Right hindlimb (tissue), 1 donor: ENCODE measurements at regions not wholly inside any gene's neighbourhood (a gene's known extent, or its start where the extent isn't known, plus 50 kb on each side); places are given as distances from the start of the nearest gene placed in this dataset.

Source experiments
- DNase-seq: peaks from one replicate; pipeline ENCODE4 v3.0.0-alpha.2; 2018

DNA sequence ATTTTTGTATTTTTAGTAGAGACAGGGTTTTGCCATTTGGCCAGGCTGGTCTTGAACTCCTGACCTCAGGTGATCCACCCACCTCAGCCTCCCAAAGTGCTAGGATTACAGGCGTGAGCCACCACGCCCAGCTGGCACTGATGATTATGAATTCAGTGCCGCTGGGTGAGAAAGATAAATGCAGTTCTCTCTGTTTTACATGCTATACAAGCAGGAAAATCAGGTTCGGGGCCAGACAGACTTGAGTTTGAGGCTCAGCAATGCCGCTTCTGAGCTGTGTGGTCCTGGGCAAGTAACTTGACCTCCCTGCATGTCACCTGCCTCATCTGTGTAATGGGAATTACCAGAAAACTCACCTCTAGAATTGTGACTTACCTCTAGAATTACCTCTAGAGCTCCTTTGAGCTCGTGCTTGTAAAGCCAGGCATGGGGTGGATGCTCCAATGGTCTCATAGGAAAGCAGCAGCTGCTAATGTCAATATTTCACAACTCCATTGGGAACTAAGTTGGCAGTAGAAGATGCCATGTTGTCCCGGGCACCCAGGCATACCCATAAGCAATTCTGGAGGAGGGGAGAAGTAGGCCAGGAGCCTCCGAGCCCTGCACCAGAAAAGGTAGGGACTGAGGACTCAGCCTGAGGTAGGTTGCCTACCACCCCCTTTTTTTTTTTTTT is 119.8 kb upstream of the SLC25A33 start:
- DNase-seq = no peak

DNA sequence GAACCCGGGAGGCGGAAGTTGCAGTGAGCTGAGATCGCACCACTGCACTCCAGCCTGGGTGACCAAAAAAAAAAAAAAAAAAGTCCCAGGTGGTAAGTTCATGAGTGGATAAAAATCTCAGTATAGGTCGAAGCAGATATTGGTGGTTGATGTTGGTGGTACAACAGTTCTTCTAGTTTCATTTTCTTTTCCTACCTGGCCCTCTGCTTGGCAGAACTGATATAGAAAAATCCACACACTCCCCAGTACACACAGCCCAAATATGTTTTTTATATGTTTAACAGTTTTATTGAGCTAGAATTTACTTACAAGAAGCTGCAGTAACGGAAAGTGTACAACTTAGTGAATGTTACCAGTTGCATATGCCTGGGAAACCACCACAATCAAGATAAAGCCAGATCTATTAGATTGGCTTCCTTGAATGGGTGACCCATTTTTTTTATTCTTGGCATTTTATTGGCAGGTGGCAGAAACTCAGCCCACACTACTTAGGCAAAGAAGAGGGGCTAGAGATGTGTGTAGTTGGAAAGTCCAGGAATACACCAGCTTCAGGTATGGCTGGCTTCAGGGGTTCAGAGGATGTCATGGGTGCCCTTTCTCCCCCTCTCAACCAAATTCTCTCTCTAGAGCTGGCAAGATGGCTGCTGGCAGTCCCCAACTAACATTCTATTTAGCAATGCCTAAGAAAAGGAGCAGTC is 118.3 kb upstream of the SLC25A33 start:
- no peak for DNase-seq

DNA sequence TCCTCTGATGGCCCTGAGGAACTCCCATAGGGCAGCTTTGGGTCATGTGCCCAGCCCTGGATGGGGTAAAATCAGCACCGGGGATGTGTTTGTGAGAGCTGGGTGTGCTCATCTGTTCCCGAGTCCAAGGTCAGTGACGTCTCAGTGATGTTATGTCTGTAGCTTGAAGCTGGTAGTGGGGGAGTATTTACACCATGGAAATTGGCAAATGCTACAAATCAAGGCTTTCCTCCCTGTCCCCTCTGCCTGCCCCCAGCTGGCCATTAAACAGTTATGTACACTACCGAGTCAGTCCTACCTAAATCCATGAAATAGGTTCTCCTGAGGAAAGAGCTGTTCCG is 117.8 kb upstream of the SLC25A33 start:
- DNase-seq = no peak

DNA sequence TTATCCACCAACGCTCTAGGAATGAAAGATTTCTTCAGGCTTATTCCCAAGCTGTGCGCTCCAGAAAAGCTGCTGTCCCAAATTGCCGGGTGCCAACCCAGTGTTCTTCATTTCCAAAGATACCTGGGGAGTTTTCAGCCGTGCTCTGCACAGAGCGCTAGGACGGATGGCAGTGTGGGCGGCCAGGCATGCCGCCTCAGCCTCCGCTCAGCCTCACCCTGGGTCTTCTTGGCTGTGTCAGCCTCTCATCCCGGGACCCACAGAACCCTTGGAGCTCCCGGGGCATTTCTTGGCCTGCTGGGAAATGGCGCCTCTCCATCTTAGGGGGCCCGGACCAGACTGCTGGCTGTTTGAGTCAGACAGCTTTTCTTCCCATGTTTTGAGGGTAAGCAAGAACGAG is 116.9 kb upstream of the SLC25A33 start:
- no peak for DNase-seq

DNA sequence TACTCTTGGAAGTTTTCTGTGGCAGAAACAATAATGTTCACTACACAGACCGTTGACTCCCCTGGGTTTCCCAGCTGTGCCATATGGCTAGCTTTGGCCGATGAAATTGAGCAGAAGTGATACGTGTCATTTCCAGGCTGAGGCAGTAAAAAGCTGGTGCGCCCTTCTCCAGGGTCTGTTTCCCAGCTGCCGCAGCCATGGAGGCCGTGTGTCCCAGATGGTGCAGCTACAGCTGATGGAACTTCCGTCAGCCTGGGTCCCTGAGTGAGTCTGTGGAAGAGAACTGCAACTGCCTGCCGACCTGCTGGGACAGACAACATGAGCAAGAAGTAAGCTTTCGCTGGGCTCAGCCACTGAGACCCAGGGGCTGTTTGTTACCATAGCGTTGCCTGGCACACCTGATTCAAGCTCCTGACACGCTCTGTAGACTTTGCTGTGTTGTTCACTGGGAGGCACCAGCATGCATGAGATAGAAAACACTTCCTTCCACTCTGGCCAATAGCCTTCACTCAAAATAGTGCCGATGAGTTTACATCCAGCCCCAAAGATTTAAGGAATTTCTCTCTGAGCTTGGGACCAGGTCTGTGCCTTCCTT is 116.3 kb upstream of the SLC25A33 start:
- no peak for DNase-seq

DNA sequence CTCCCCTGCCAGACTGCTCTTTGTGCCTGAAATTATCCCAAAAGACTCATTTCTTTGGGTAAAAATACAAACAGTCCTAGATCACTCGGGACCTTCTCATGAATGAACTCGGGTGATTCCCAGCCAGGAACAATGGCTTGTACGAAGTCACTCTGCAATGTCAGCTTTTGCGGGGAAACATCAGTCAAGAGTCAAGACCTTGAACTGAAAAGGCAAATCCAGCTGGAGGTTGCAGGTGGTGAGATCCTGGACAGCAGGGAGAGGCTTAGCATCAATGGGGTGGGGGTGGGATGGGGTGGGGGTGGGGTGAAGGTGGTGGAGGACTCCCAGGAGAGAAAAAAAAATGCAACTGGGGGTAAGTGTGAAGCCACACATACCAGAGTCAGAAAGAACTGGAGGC is 115.0 kb upstream of the SLC25A33 start:
- no peak for DNase-seq

DNA sequence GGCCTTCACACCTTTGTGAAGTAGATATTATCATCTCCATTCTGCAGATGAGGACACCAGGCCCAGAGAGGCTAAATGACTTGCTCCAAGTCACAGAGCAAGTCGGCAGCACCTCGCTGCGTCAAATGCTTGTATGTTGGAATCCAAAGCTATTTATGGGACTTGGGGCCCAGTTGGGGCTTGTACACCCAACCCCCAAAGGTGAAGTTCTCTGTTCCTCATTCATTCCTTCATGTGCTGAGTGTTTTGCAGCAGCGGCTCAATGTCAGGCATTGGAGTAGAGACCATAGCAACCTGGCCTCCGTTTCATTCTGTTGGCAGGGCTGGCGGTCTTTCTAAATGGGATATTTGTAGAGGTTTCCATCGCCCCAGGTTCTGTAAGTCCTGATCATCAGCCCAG is 113.4 kb upstream of the SLC25A33 start:
- DNase-seq = no peak

DNA sequence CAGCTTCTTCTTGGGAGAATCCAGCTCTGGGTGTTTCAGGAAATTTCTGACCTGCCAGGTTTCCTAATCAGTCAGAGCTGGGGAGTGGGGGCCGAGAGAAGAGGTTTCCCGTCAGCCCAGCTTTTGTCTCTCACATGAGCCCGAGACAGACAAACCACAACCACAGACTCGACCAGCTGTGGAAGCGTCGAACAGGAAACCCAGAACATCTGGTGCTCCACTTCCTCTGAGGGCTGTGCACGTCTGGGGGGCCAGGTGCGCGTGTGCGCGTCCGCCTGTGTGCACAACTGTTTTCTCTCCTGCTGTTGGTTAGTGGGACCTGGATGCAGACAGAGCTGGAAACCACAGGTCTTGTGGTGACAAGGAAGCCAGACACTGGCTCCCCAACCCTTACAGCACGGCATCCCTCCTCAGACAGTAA is 113.0 kb upstream of the SLC25A33 start:
- DNase-seq = no peak

DNA sequence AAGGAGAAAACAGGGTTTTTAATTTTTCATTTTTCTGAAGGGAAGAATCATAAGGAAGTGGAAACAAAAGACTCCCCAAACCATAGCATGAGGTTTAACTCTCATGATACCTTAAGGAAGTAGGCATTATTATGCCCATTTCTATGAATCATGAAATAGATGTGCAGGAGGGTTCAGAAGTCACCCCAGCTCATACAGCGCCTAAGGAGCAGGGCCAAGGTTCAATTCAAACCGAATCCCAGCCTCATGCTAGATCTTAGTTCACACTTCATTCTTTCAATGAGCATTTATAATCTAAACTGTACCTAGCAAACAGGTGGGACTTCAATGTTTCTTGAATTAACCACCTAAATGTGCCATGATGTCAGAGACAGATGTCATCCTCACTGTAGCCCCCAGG is 111.9 kb upstream of the SLC25A33 start:
- no peak for DNase-seq

DNA sequence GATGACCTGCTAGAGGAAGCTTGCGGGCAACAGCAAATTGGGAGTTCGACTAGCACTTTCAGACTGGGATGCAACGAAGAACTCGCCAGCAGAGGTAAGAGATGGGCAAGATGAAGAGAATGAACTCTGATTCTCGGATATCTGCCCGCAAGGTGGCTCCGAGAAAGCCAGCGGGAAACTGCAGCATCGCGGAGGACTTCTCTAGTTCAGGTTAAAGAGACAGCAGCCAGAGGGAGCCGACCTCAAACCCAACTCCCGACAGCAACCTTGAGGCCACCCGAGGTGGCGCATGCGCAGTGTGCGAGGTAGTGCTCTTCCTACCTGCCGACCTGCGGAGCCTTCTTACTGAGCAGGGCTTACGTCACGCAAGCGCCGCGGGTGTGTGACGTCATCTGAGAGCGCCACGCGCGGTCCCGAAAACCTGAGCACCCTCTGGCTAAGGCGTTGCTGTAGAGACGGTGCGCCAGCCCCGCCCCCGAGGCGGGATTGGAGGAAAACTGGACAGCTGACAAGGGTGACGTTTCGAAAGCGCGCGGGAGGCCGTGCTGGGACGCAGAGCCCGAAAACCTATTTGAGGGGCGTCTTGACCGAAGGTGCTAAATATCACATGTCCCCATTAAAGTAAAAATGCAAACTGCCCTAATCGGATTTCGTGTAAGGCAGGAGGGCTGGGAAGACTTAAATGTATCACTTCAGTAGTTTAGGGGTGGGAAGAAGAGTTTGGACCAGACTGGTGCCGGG is 110.5 kb upstream of the SLC25A33 start:
- peak; percentile 99 for DNase-seq

DNA sequence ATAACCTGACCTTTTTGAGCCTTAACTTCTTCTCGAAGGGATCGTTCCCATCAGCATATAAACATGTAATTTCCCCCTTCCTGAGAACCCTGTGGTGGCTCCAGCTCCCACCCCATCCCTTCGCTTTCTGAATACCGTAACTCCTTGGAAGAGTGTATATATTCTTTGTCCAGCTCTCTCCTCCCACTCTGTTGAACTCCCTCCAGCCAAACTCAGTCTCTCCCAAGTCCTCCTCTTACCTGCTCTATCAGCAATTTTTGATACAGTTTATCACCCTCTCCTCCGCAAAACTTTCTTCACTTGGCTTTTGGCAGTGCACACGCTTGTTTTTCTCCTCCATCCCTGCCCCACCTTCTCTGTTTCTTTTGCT is 109.9 kb upstream of the SLC25A33 start:
- no peak for DNase-seq

DNA sequence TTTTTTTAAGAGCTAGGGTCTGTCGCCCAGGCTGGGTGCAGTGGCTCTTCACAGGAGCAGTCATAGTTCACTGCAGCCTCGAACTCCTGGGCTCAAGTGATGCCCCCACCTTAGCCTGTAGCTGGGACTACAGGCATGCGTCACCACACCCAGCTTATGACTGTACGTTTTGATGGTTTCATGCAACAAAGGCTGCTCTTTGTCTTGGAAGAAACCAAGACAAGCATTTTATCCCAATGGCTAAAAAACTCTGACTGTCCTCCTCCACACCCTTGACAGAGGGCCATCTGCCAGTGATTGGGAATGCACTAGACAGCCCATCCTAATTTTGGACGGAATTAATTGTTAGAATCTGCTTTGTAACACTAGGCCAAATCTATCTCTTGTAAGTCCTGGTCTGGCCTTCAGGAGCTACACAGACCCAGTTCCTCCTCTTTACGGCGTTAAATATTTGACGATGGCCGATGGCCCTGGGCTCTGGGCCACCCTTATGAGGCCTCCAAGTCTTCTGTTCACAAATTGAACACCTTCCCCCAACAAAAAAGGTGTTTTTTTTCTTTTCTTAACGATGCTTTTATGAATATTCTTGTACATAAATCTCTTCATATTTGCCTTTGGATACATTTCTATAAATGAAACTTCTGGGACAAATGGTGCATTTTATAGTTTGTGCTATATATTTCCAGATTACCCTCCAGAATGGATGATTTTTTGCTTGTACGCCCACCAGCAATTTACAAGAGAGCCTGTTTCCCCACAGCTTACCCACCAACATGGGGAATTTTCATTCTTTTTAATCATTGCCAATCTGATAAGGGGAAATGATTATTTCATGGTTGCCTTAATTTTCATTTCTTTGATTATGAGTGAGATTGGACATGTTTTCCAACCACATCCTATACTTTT is 104.8 kb upstream of the SLC25A33 start:
- no peak for DNase-seq

DNA sequence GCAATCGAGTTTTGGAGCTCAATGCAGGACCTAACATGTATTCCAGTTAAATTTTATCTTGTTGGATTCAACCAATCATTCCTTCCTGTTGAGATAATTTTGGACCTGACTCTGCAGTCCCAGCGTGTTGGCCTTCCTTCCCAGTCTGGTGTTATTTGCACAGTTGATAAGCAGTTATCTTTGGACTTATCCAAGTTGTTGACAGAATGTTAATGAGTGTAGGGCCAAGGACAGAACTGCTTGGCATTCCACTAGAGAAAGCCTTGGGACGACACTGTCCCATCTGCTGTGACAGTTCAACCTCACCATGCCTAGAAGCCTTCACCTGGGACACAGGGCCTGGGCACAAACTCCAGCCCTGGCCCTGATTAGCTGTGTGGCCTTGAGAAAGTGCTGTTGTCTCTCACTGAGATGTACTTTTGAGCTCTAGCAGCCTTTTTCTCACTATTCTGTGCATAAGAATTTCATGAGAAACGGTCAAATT is 104.1 kb upstream of the SLC25A33 start:
- no peak for DNase-seq

DNA sequence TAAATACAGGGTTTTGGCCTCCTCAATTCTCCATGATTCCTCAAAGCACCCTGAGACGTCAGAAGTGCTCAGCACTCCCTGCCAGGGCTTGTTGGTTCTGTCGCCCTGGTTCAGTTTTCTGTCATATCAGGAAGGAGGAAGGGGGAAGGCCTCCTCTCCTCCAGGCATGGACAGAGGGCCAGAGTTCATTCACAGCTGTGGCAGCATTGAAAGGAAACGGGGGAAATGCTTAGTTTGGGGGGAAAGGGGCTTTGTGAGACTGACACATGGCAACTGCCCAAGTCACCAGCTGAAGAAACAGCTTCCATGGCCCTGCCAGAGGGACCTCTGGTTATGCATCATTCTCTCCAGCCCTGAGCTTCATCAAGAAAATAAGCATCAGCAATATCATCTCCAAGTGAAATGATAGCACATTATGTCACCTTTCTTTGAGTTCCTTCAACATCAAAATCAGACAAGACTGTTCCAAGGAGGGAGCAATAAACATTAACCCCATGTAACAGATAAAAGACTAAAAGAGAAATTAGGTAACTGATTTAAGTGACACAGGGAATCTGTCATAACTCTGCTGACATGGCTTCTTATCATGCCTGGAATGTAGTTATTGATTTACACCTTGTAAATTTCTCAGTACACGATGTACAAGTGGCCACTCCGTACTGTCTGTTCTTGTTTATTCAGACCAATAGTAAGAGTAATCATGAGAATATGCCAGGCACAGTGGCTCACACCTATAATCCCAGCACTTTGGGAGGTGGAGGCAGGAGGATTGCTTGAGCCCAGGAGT is 103.2 kb upstream of the SLC25A33 start:
- no peak for DNase-seq

DNA sequence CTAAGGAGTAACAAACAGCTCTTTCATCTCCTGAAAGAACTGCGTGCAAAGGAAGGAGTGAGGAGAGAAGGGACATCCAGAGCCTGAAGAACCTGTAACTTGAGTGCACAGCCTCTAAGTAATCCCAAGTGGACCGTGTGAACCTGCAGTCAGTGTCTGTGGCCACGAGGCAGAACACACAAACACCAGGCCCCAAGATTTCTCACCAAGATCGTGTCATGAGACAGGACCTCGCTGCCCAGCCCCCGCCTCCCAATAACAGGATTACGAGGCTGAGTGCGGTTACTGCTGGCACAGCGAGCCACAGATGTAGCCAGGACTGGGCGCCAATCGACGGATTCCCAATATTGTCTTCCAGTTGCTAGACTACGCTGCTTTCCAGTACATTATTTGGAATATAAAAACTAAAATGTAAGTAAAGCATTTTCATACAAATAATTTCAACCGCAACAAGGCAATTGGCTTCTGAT is 101.3 kb upstream of the SLC25A33 start:
- peak; percentile 88 for DNase-seq

DNA sequence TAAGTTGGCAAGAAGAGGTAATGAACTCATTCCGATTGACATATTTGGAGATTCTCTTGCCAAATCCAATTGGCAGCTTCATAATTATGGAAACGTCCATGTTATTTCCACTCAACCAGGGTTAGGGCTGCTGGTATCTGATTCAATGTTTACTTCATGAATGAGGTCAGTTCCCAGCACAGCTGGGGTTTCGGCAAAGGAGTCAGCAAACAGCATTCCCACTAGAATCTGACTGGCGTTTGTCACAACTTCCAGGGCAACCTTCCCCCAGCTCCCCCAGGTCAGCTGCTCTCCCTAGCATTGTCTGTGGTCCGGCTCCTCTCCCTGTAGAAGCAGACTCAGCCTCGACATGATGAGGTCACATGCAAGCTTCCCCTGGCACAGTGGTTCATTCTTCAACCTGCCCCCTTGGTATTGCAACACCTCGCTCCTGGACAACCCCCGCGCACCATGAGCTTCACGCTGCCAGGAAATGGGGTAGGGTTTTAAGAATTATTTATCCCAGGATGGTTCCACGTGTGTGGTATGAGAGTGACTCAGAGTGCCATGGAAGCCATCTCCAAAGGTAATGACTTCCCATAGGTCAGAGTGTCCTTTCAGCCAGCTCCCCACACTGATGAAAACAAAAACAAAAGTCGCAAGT is 100.7 kb upstream of the SLC25A33 start:
- DNase-seq = peak; percentile 60

DNA sequence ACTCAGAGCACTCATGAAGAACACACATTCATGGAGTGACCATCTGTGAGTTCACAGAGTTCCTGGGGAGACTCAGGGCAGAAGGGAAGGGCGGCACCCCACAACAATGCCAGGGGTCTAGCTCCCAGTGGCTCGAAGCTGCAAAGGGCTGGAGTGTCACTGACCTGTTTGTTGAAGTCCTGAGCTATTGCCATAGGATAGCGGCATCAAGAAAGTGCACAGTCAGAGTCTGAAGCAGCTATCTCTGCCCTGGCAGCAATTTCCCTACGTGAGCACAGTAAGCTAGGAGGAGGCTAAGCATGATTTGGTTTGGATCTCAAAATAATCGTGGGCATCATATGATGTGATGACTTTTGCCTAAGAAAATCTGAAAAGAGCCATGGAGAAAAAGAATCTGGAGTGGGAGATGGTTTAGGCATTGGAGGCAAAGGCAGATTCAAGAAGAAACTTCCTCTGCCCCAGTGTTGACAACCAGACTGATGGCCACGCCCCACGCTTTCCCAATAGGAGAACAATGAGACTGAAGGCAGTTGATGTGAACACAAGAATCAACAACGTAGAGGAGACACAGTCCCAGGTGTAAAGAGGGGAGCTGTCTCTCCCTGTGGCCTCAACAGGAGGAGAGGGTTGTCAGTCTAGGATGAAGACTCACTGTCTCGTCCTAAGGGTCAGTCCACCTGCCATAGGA is 100.0 kb upstream of the SLC25A33 start:
- no peak for DNase-seq

DNA sequence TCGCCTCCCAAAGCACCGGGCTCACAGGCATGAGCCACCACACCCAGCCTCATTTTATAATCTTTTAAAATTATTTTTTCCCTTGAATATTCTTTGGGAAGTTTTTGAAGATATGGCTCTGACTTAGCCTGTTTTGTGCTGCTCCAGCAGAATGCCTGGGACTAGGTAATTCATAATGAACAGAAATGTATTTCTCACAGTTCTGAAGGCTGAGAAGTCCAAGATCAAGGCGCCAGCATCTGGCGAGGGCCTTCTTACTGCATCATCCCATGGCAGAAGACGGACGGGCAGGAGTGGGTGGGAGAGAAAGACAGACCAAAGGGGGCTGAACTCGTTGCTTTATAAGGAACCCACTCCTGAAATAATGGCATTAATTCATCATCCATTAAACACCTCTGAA is 99.0 kb upstream of the SLC25A33 start:
- DNase-seq = no peak

DNA sequence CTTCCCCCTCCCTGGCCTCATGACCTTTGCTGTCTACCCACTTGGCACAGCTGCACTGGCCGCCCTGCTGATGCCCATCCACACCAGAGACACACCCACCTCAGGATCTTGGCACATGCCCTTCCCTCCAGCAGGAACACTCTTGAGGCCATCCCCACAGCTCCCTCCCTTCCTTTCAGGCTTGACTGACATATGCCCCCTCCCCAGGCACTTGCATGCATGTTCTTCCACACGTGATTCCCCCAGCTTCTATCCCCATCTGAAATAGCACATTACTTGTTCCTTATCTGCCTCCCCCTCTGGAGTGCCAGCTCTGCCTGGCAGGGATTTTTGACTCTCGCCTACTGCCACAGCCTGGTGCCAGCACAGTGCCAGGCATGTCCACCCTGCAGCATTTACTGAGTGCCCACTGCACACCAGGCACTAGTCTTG is 98.5 kb upstream of the SLC25A33 start:
- DNase-seq = no peak

DNA sequence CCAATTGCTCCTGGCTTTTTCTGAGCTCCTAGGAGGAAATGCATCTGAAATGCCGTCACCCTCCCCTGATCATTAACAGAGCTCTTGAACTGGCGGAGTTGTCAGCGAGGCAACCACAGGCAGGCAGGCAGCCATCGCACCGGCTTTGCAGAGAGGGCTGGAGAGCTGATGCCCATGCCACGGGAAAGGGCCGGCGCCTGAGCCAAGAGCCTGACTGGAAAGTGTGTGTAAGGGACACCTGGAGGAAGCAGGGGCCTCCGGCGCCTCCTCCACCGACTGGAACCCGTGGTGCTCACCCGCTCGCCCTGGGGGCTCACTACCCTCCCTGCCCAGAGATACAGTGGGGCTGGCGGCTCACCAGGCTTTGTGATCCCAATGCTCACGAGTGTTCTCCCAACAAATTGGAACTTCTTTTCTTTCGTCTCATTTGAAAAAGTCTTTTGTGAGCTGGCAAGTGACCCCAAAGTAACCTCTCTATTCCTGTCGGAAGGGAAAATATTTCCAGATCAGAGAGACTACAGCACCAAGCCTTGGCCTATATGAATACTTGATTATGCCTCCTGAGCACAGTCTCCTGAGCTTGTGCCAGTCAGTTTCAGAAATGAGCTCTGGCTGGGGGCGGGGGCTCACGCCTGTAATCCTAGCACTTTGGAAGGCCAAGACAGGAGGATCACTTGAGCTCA is 97.7 kb upstream of the SLC25A33 start:
- DNase-seq = peak; percentile 91
